ENCODE measurements at regions not wholly inside any gene's neighbourhood (a gene's known extent, or its start where the extent isn't known, plus 50 kb on each side); places are given as distances from the start of the nearest gene placed in this dataset.

- no peak overlapping the region for H3K27ac ChIP-seq
- TF ChIP-seq CTCF (IDR thresholded peaks at IDR 0.05) (no peak), POLR2A (IDR thresholded peaks at IDR 0.05) (no peak)
- DNase-seq = no peak
- intact Hi-C loops (cut with DNase I; ENCODE audit: low total_unique reads) = no loop called here
- no peaks in the 10 kb centered on the region for H3K36me3 ChIP-seq (ENCODE audit: low read depth, missing control alignments)
- H3K9me3 ChIP-seq = no peaks in the 10 kb centered on the region
- no peaks in the 10 kb centered on the region for H3K4me1 ChIP-seq
- H3K27me3 ChIP-seq = no peaks in the 10 kb centered on the region
- no peak overlapping the region for H3K4me3 ChIP-seq
These were observed 113.9 kb upstream of the IMMP2L start for GRCh38 chr7:111676167-111676566.

DNA sequence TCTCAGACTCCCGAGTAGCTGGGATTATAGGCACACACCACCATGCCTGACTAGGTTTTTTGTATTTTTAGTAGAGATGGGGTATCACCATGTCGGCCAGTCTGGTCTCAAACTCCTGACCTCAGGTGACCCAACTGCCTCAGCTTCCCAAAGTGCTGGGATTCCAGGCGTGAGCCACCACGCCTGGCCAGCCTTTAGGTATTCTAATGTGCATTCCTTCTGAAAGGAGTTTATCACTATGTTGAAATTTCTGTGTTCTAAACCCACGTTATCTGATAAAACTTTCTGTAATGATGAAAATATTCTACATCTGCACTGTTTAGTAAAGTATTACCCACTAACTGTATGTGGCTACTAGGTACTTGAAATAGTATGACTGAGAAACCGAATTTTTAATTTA, 110.6 kb upstream of the IMMP2L start:
- Histone ChIP-seq H3K27ac (no peak overlapping the region), H3K27me3 (no peaks in the 10 kb centered on the region), H3K4me3 (no peak overlapping the region), H3K4me1 (no peaks in the 10 kb centered on the region), H3K36me3 (ENCODE audit: low read depth, missing control alignments) (no peaks in the 10 kb centered on the region), H3K9me3 (no peaks in the 10 kb centered on the region)
- no peak for TF ChIP-seq POLR2A (IDR thresholded peaks at IDR 0.05)
- no peak for TF ChIP-seq CTCF (IDR thresholded peaks at IDR 0.05)
- intact Hi-C loops (cut with DNase I; ENCODE audit: low total_unique reads) = no loop called here
- WGBS, 2 donors = 87 to 90% methylated on average over 6 of the region's 6 CpGs
- no peak for DNase-seq

- intact Hi-C loops (cut with DNase I; ENCODE audit: low total_unique reads) = no loop called here
- Histone ChIP-seq H3K27me3 (no peaks in the 10 kb centered on the region), H3K9me3 (no peaks in the 10 kb centered on the region), H3K4me3 (no peak overlapping the region), H3K27ac (no peak overlapping the region), H3K4me1 (no peaks in the 10 kb centered on the region), H3K36me3 (ENCODE audit: low read depth, missing control alignments) (no peaks in the 10 kb centered on the region)
- DNase-seq = no peak
- TF ChIP-seq POLR2A (IDR thresholded peaks at IDR 0.05) (no peak), CTCF (IDR thresholded peaks at IDR 0.05) (no peak)
- 68 to 70% methylated on average over 2 of the region's 2 CpGs for WGBS, 2 donors
These were observed 109.6 kb upstream of the IMMP2L start for GRCh38 chr7:111671927-111672326.

GRCh38 chr7:111668711-111669110, 106.4 kb upstream of the IMMP2L start:
- 80 to 86% methylated on average over 9 of the region's 9 CpGs for WGBS, 2 donors
- DNase-seq = no peak
- Histone ChIP-seq H3K36me3 (ENCODE audit: low read depth, missing control alignments) (no peaks in the 10 kb centered on the region), H3K27ac (no peak overlapping the region), H3K9me3 (no peaks in the 10 kb centered on the region), H3K4me1 (no peaks in the 10 kb centered on the region), H3K4me3 (no peak overlapping the region), H3K27me3 (no peaks in the 10 kb centered on the region)
- no peak for TF ChIP-seq POLR2A (IDR thresholded peaks at IDR 0.05)
- no peak for TF ChIP-seq CTCF (IDR thresholded peaks at IDR 0.05)
- intact Hi-C loops (cut with DNase I; ENCODE audit: low total_unique reads) = no loop called here

DNA sequence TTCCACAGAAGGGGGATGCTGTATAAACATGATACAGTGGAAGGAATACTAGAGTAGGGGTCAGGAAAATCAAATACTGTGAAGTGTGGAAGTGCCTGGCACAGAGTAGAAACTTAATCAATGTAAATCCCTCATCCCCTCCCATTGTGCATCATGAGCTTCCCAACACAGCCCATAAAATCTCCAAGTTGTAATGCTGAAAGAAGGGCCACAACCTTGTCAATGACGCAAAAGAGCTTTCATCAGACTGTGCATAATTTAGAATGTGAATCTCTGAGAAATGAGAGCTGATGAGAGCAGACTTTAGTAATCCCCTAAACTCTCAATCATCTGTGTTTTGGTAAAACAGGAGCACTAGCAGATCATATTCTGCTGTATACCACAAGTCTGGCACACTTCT, 105.2 kb upstream of the IMMP2L start:
- intact Hi-C loops (cut with DNase I; ENCODE audit: low total_unique reads) = no loop called here

More for the DNA sequence above, 105.2 kb upstream of the IMMP2L start:
- Histone ChIP-seq H3K27ac (no peak overlapping the region), H3K36me3 (ENCODE audit: low read depth, missing control alignments) (no peaks in the 10 kb centered on the region), H3K27me3 (no peaks in the 10 kb centered on the region), H3K9me3 (no peaks in the 10 kb centered on the region), H3K4me3 (no peak overlapping the region), H3K4me1 (no peaks in the 10 kb centered on the region)
- TF ChIP-seq POLR2A (IDR thresholded peaks at IDR 0.05) (no peak), CTCF (IDR thresholded peaks at IDR 0.05) (no peak)
- WGBS, 2 donors = 94 to 96% methylated on average over 1 of the region's 1 CpG
- no peak for DNase-seq

All from testis (tissue), 2 donors.